Upper lobe of right lung (tissue), 1 donor: ENCODE measurements at regions not wholly inside any gene's neighbourhood (a gene's known extent, or its start where the extent isn't known, plus 50 kb on each side); places are given as distances from the start of the nearest gene placed in this dataset.

ENCODE experiments used
- ATAC-seq: fragments of 200-7000 bp; cut with Tn5 transposase; one replicate; pipeline ENCODE4 v1.9.1; 2020; ENCODE audit warnings: mild to moderate bottlenecking, moderate library complexity
- DNase-seq: peaks from one replicate; pipeline ENCODE4 v3.0.0-alpha.2; 2020
- H3K27ac ChIP-seq: fragments of 200-600 bp; one replicate; pipeline ENCODE4 v1.8.0; 2022
- H3K27me3 ChIP-seq: fragments of 200-600 bp; one replicate; pipeline ENCODE4 v1.8.0; 2022; ENCODE audit warnings: mild to moderate bottlenecking
- H3K36me3 ChIP-seq: fragments of 200-600 bp; one replicate; pipeline ENCODE4 v1.8.0; 2022
- H3K4me1 ChIP-seq: fragments of 200-600 bp; one replicate; pipeline ENCODE4 v1.8.0; 2022
- H3K4me3 ChIP-seq: fragments of 200-600 bp; one replicate; pipeline ENCODE4 v1.8.0; 2022; ENCODE audit warnings: mild to moderate bottlenecking
- H3K9me3 ChIP-seq: fragments of 200-600 bp; one replicate; pipeline ENCODE4 v1.8.0; 2022
- CTCF ChIP-seq: fragments of 200-600 bp; IDR thresholded peaks from one replicate; pipeline ENCODE4 v1.8.0; 2022; ENCODE audit warnings: antibody characterized with exemption
- intact Hi-C: fragments of 100-400 bp; cut with DNase I; formaldehyde crosslinking; loops from one replicate; pipeline ENCODE4 v1.11.0; 2022
- donor health status: DM: no; HTN: yes; CAD: no; lungs with severe emphysema.

GRCh38 chr3:117629505-117629904 lies 919.9 kb downstream of the TUSC7 start:
- ATAC-seq (no peak), DNase-seq (no peak)
- no peak for TF ChIP-seq CTCF
- H3K36me3 ChIP-seq: no peaks in the 10 kb centered on the region
- intact Hi-C loops: no loop called here
- no peaks in the 10 kb centered on the region for H3K9me3 ChIP-seq
- no peak overlapping the region for H3K27ac ChIP-seq
- no peaks in the 10 kb centered on the region for H3K27me3 ChIP-seq
- no peak overlapping the region for H3K4me3 ChIP-seq
- H3K4me1 ChIP-seq: no peaks in the 10 kb centered on the region

- Histone ChIP-seq H3K4me1 (no peaks in the 10 kb centered on the region), H3K9me3 (no peaks in the 10 kb centered on the region), H3K27me3 (no peaks in the 10 kb centered on the region), H3K36me3 (no peaks in the 10 kb centered on the region), H3K4me3 (no peak overlapping the region), H3K27ac (no peak overlapping the region)
- DNase-seq: no peak
- ATAC-seq: no peak
- intact Hi-C loops: no loop called here
- TF ChIP-seq CTCF: no peak
These were observed 920.9 kb downstream of the TUSC7 start for GRCh38 chr3:117630469-117630868.

- TF ChIP-seq CTCF: no peak
- DNase-seq: no peak
- no peaks in the 10 kb centered on the region for H3K27me3 ChIP-seq
- H3K4me3 ChIP-seq: no peak overlapping the region
- no peaks in the 10 kb centered on the region for H3K9me3 ChIP-seq
- ATAC-seq: no peak
- H3K27ac ChIP-seq: no peak overlapping the region
- H3K4me1 ChIP-seq: no peaks in the 10 kb centered on the region
- H3K36me3 ChIP-seq: no peaks in the 10 kb centered on the region
- intact Hi-C loops: no loop called here
These were observed 921.3 kb downstream of the TUSC7 start for GRCh38 chr3:117630885-117631284.

GRCh38 chr3:117631781-117632180 lies 922.2 kb downstream of the TUSC7 start:
- DNase-seq: no peak
- no peaks in the 10 kb centered on the region for H3K27me3 ChIP-seq
- intact Hi-C loops: no loop called here

GRCh38 chr3:117632191-117632590 lies 922.6 kb downstream of the TUSC7 start:
- Histone ChIP-seq H3K36me3 (no peaks in the 10 kb centered on the region), H3K27me3 (no peaks in the 10 kb centered on the region), H3K4me1 (no peaks in the 10 kb centered on the region), H3K9me3 (no peaks in the 10 kb centered on the region), H3K27ac (no peak overlapping the region), H3K4me3 (no peak overlapping the region)
- DNase-seq (no peak), ATAC-seq (no peak)
- TF ChIP-seq CTCF: no peak
- intact Hi-C loops: no loop called here

More at GRCh38 chr3:117631781-117632180, 922.2 kb downstream of the TUSC7 start:
- H3K36me3 ChIP-seq: no peaks in the 10 kb centered on the region
- no peaks in the 10 kb centered on the region for H3K9me3 ChIP-seq
- no peak for TF ChIP-seq CTCF
- no peaks in the 10 kb centered on the region for H3K4me1 ChIP-seq
- H3K27ac ChIP-seq: no peak overlapping the region
- H3K4me3 ChIP-seq: no peak overlapping the region
- no peak for ATAC-seq

GRCh38 chr3:117633207-117633606 lies 923.6 kb downstream of the TUSC7 start:
- intact Hi-C loops: no loop called here
- Histone ChIP-seq H3K27me3 (no peaks in the 10 kb centered on the region), H3K9me3 (no peaks in the 10 kb centered on the region), H3K4me3 (no peak overlapping the region), H3K36me3 (no peaks in the 10 kb centered on the region), H3K27ac (no peak overlapping the region), H3K4me1 (no peaks in the 10 kb centered on the region)
- ATAC-seq (no peak), DNase-seq (no peak)
- no peak for TF ChIP-seq CTCF
